HT1080 (cell line): ENCODE measurements at regions not wholly inside any gene's neighbourhood (a gene's known extent, or its start where the extent isn't known, plus 50 kb on each side); places are given as distances from the start of the nearest gene placed in this dataset. TPM values are rescaled to one million over a fixed set of nuclear protein-coding genes. Genes with fewer than 3 reads are reported as not detected.

Source experiments
- small RNA-seq: library from RNA; depleted of rRNA; stranded (forward); fragments of <200 nt; gene quantifications from one replicate; pipeline ENCODE3, GENCODE V24; 2014

Small RNA genes lying in the stretch of these regions (small RNA-seq; reads per million reads assigned to genes)
- not detected for gene DYNLL1P5
